ENCODE measurements at regions not wholly inside any gene's neighbourhood (a gene's known extent, or its start where the extent isn't known, plus 50 kb on each side); places are given as distances from the start of the nearest gene placed in this dataset.

DNA sequence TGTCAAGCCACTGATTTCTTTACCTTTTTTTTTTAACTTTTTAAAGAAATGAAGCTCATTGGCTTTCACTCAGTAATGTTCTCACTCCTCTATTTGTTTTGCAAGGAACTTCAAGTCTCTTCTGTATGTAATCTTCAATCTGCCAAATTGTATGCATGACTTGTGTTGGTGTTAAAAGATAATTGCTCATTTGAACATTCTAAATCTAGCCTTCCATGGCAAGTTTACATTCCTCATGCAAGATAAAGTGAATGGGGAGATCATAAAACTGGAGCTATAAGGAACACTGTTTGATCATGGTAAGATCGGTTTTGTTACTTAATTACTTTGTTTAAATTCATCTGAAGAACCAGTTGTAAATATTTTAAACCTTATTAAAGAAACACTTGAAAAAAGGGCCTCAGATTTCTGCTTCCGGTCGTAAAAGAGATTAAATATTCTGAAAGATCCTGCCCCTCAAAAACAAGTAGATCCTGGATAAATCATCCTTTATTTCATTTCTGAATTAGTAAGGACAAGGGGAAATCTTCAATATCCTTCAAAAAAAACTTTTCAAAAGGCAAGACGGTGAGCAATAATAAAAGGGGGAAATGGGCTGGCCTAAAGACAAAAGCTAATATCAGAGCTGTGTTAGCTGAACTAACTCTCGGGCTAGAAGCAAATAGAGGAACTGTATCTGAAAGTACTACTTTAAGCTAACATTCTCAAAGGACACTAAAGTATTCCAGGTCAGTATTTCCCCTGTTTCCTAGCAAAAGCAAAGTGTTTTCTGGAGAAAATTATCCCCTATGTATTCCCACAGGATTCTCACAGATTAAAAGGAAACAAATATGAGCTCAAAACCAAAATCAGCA is 107.0 kb upstream of the ATP11B start:
- intact Hi-C loops (cut with micrococcal nuclease), result no loop called here

DNA sequence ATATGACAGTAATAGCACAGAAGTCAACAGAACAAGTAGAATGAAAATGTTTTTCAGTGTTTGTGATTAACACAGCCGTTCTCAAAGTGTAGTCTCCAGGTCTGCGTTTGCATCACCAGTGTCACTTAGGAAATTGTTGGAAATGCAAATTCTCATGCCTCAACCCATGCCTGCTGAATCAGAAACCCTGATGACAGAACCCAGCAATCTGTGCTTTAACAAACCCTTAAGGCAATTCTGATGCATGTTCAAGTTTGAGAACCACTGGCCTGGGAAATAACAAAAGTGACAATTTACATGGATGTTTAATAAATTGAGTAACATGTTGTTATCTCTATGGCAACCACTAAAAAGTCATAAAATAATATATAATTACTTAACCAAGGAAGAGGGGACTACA is 103.1 kb upstream of the ATP11B start:
- Histone ChIP-seq H3K27me3 (ENCODE audit: control insufficient read depth, insufficient read depth, low read length) (peaks cover 8% of the 10 kb centered on the region), H3K27ac (ENCODE audit: low read length) (no peak overlapping the region), H3K4me3 (ENCODE audit: low read length) (no peak overlapping the region), H3K36me3 (ENCODE audit: control insufficient read depth, insufficient read depth, low read length) (no peaks in the 10 kb centered on the region), H3K9me3 (ENCODE audit: control insufficient read depth, insufficient read depth, low read length) (no peaks in the 10 kb centered on the region), H3K4me1 (ENCODE audit: control insufficient read depth, insufficient read depth, low read length) (no peaks in the 10 kb centered on the region)
- H3K27ac Mint-ChIP-seq, result no peak overlapping the region
- TF ChIP-seq CTCF (IDR thresholded peaks at IDR 0.05), result no peak
- 83% methylated on average over 2 of the region's 2 CpGs for WGBS (ENCODE audit: insufficient coverage)
- H3K9me3 Mint-ChIP-seq, result no peaks in the 10 kb centered on the region
- H3K27me3 Mint-ChIP-seq (ENCODE audit: low read depth in 2 of 2), result peaks cover 20 to 52% of the 10 kb centered on the region in 2 donors
- intact Hi-C loops (cut with micrococcal nuclease), result no loop called here
- H3K4me1 Mint-ChIP-seq, result no peaks in the 10 kb centered on the region
- no peaks in the 10 kb centered on the region for H3K36me3 Mint-ChIP-seq
- H3K4me3 Mint-ChIP-seq, result no peak overlapping the region
- ATAC-seq (no peak), DNase-seq (no peak)

More for the DNA sequence above, 107.0 kb upstream of the ATP11B start:
- H3K4me3 ChIP-seq (ENCODE audit: low read length), result no peak overlapping the region
- Mint-ChIP-seq H3K4me3 (no peak overlapping the region), H3K9me3 (no peaks in the 10 kb centered on the region), H3K27me3 (ENCODE audit: low read depth in 2 of 2) (peaks cover 29 to 65% of the 10 kb centered on the region in 2 donors), H3K36me3 (no peaks in the 10 kb centered on the region), H3K4me1 (peaks cover 10% of the 10 kb centered on the region in 2 donors), H3K27ac (no peak overlapping the region)
- DNase-seq (no peak), ATAC-seq (no peak)
- peaks cover 9% of the 10 kb centered on the region for H3K4me1 ChIP-seq (ENCODE audit: control insufficient read depth, insufficient read depth, low read length)
- 60% methylated on average over 4 of the region's 5 CpGs for WGBS (ENCODE audit: insufficient coverage)
- H3K27me3 ChIP-seq (ENCODE audit: control insufficient read depth, insufficient read depth, low read length), result peaks cover 27% of the 10 kb centered on the region
- TF ChIP-seq CTCF (IDR thresholded peaks at IDR 0.05), result no peak
- H3K36me3 ChIP-seq (ENCODE audit: control insufficient read depth, insufficient read depth, low read length), result no peaks in the 10 kb centered on the region
- no peaks in the 10 kb centered on the region for H3K9me3 ChIP-seq (ENCODE audit: control insufficient read depth, insufficient read depth, low read length)
- no peak overlapping the region for H3K27ac ChIP-seq (ENCODE audit: low read length)

DNA sequence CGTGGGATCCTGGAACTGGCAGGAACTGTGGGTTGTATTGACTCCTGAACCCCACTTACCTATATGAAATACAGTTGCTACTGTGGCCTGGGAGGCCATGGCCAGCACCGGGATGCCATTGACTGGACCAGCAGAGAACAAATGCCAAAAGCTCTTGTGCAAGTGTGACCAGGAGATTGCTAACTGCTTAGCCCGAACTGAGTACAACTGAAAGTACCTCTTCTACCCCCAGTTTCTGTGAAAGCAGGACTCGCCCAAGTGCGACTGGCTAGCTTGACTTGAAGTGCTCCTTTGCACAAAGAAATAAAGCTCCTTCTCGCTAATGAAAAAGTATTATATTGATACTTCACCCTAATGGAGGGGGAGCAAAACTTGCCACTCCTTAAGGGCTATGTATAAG is 101.3 kb upstream of the ATP11B start:
- Histone ChIP-seq H3K4me3 (ENCODE audit: low read length) (no peak overlapping the region), H3K36me3 (ENCODE audit: control insufficient read depth, insufficient read depth, low read length) (no peaks in the 10 kb centered on the region), H3K27ac (ENCODE audit: low read length) (no peak overlapping the region), H3K4me1 (ENCODE audit: control insufficient read depth, insufficient read depth, low read length) (no peaks in the 10 kb centered on the region), H3K27me3 (ENCODE audit: control insufficient read depth, insufficient read depth, low read length) (no peaks in the 10 kb centered on the region), H3K9me3 (ENCODE audit: control insufficient read depth, insufficient read depth, low read length) (no peaks in the 10 kb centered on the region)
- Mint-ChIP-seq H3K4me1 (no peaks in the 10 kb centered on the region), H3K36me3 (no peaks in the 10 kb centered on the region), H3K27me3 (ENCODE audit: low read depth in 2 of 2) (peaks cover 14 to 34% of the 10 kb centered on the region in 2 donors), H3K9me3 (no peaks in the 10 kb centered on the region), H3K4me3 (no peak overlapping the region), H3K27ac (no peak overlapping the region)
- DNase-seq (no peak), ATAC-seq (no peak)
- 66% methylated on average over 5 of the region's 6 CpGs for WGBS (ENCODE audit: insufficient coverage)
- no peak for TF ChIP-seq CTCF (IDR thresholded peaks at IDR 0.05)
- intact Hi-C loops (cut with micrococcal nuclease), result no loop called here

DNA sequence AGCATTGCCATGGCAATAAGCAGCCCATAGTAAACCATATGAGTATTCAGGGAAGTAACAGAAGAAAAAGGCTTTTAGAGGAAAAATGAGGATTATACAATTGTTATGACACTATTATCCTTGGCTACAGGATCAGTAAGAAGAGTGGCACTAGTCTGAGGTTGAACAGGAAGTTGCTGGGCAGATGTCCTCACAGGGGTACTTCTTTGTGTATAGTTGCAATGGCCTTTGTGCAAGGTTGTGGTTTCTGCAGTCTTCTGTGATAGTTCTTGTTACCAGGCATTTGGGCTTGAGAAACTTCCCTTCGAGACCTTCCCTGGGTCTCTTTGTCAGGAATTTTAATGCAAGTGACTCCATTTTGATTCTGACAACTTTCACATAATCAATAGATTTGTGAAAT is 100.6 kb upstream of the ATP11B start:
- ATAC-seq, result no peak
- 38% methylated on average over 1 of the region's 1 CpG for WGBS (ENCODE audit: insufficient coverage)
- Histone ChIP-seq H3K36me3 (ENCODE audit: control insufficient read depth, insufficient read depth, low read length) (no peaks in the 10 kb centered on the region), H3K27me3 (ENCODE audit: control insufficient read depth, insufficient read depth, low read length) (no peaks in the 10 kb centered on the region), H3K9me3 (ENCODE audit: control insufficient read depth, insufficient read depth, low read length) (no peaks in the 10 kb centered on the region), H3K4me3 (ENCODE audit: low read length) (no peak overlapping the region), H3K4me1 (ENCODE audit: control insufficient read depth, insufficient read depth, low read length) (no peaks in the 10 kb centered on the region), H3K27ac (ENCODE audit: low read length) (no peak overlapping the region)
- H3K36me3 Mint-ChIP-seq, result no peaks in the 10 kb centered on the region
- H3K9me3 Mint-ChIP-seq, result no peaks in the 10 kb centered on the region
- no peak for TF ChIP-seq CTCF (IDR thresholded peaks at IDR 0.05)
- H3K4me1 Mint-ChIP-seq, result no peaks in the 10 kb centered on the region
- intact Hi-C loops (cut with micrococcal nuclease), result no loop called here
- no peak for DNase-seq
- H3K27ac Mint-ChIP-seq, result no peak overlapping the region
- H3K4me3 Mint-ChIP-seq, result no peak overlapping the region
- H3K27me3 Mint-ChIP-seq (ENCODE audit: low read depth in 2 of 2), result peaks cover 11 to 27% of the 10 kb centered on the region in 2 donors
